H1 (cell line): ENCODE measurements at regions not wholly inside any gene's neighbourhood (a gene's known extent, or its start where the extent isn't known, plus 50 kb on each side); places are given as distances from the start of the nearest gene placed in this dataset.
"Not testable (repeated sequence)": the region's sequence is repeated elsewhere in the genome, so short reads cannot be mapped to it uniquely, and the experiment has no call there.

Experiments used
- BACH1 ChIP-seq: IDR thresholded peaks from 2 replicates; pipeline ENCODE4 v1.6.1; 2012; ENCODE audit warnings: low read length, improper control_type of control experiment
- CREB1 ChIP-seq: IDR thresholded peaks from 2 replicates; pipeline ENCODE4 v1.6.1; 2012; ENCODE audit warnings: inconsistent platforms
- EP300 ChIP-seq, 2 experiments: IDR thresholded peaks; 1 replicate in 1 of 2; 2 replicates in 1 of 2; pipeline ENCODE4 v1.6.1; 2011 to 2012; ENCODE audit warnings: low read depth in 2 of 2, low read length in 2 of 2, mild to moderate bottlenecking in 2 of 2, borderline replicate concordance in 1 of 2, inconsistent platforms in 1 of 2, moderate library complexity in 1 of 2
- GABPA ChIP-seq: IDR thresholded peaks from 2 replicates; pipeline ENCODE4 v1.6.1; 2011; ENCODE audit warnings: mild to moderate bottlenecking, low read length, moderate library complexity, borderline replicate concordance; ENCODE audit not compliant: insufficient read depth
- POLR2A ChIP-seq, 2 experiments: IDR thresholded peaks; 1 replicate in 1 of 2; 2 replicates in 1 of 2; pipeline ENCODE4 v1.6.1; 2011; ENCODE audit warnings: low read depth in 2 of 2, low read length in 2 of 2, mild to moderate bottlenecking in 2 of 2; ENCODE audit errors: control extremely low read depth in 1 of 2
- POLR2AphosphoS5 ChIP-seq: IDR thresholded peaks from 2 replicates; pipeline ENCODE4 v1.6.1; 2011; ENCODE audit warnings: low read depth, low read length
- RNF2 ChIP-seq: fragments of 200-900, 300-1000 bp; sonication (generic); IDR thresholded peaks from 2 replicates; pipeline ENCODE4 v1.7.1; 2016; ENCODE audit warnings: borderline replicate concordance, low read depth, mild to moderate bottlenecking, antibody characterized with exemption, low read length; ENCODE audit not compliant: poor library complexity, severe bottlenecking; ENCODE audit errors: missing control alignments
- TAF1 ChIP-seq: IDR thresholded peaks from 2 replicates; pipeline ENCODE4 v1.6.1; 2011; ENCODE audit warnings: mild to moderate bottlenecking, low read depth, low read length
- TF ChIP-seq, protein P1 (sequence below), 3 experiments: IDR thresholded peaks; 1 replicate in 2 of 3; 2 replicates in 1 of 3; pipeline versions ENCODE4 v1.5.1 to v1.6.1; 2011; ENCODE audit warnings: low read length in 3 of 3, mild to moderate bottlenecking in 3 of 3, inconsistent platforms in 2 of 3, low read depth in 1 of 3, moderate library complexity in 1 of 3; ENCODE audit not compliant: insufficient read depth in 1 of 3; ENCODE audit errors: control extremely low read depth in 1 of 3
- TF ChIP-seq, protein P2 (sequence below): IDR thresholded peaks from 2 replicates; pipeline ENCODE4 v1.6.1; 2012; ENCODE audit warnings: low read length, inconsistent platforms

DNA sequence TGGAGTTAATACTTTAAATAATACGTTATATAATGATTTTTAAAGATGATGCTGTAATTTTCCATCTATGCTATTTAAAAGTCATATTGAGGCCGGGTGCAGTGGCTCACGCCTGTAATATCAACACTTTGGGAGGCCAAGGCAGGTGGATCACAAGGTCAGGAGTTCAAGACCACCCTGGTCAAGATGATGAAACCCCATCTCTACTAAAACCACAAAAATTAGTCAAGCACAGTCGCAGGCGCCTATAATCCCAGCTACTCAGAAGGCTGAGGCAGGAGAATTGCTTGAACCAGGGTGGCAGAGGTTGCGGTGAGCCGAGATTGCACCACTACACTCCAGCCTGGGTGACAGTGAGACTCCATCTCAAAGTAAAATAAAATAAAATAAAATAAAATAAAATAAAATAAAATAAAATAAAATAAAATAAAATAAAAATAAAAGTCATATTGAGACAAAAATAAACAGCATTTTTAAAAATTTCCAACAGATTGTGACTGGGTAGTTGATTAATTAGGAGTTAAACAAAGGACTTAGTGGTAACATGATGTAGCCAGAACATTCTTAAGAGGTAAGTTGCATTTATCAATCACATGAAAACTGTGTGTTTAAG lies 73.1 kb upstream of the SEM1 start:
- not testable (repeated sequence) for TF ChIP-seq POLR2AphosphoS5; EP300 (IDR thresholded peaks at IDR 0.05; ENCODE audit: borderline replicate concordance in 1 of 2, low read depth in 2 of 2, low read length in 2 of 2); RNF2; GABPA; CREB1; BACH1; TAF1; POLR2A (IDR thresholded peaks at IDR 0.05; ENCODE audit: control extremely low read depth in 1 of 2, low read depth in 2 of 2, low read length in 2 of 2)
- TF ChIP-seq, protein P1, sequence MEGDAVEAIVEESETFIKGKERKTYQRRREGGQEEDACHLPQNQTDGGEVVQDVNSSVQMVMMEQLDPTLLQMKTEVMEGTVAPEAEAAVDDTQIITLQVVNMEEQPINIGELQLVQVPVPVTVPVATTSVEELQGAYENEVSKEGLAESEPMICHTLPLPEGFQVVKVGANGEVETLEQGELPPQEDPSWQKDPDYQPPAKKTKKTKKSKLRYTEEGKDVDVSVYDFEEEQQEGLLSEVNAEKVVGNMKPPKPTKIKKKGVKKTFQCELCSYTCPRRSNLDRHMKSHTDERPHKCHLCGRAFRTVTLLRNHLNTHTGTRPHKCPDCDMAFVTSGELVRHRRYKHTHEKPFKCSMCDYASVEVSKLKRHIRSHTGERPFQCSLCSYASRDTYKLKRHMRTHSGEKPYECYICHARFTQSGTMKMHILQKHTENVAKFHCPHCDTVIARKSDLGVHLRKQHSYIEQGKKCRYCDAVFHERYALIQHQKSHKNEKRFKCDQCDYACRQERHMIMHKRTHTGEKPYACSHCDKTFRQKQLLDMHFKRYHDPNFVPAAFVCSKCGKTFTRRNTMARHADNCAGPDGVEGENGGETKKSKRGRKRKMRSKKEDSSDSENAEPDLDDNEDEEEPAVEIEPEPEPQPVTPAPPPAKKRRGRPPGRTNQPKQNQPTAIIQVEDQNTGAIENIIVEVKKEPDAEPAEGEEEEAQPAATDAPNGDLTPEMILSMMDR (IDR thresholded peaks at IDR 0.05; ENCODE audit: control extremely low read depth in 1 of 3, insufficient read depth in 1 of 3, low read depth in 1 of 3, low read length in 3 of 3), result not testable (repeated sequence)
- TF ChIP-seq, protein P2, sequence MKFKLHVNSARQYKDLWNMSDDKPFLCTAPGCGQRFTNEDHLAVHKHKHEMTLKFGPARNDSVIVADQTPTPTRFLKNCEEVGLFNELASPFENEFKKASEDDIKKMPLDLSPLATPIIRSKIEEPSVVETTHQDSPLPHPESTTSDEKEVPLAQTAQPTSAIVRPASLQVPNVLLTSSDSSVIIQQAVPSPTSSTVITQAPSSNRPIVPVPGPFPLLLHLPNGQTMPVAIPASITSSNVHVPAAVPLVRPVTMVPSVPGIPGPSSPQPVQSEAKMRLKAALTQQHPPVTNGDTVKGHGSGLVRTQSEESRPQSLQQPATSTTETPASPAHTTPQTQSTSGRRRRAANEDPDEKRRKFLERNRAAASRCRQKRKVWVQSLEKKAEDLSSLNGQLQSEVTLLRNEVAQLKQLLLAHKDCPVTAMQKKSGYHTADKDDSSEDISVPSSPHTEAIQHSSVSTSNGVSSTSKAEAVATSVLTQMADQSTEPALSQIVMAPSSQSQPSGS, result not testable (repeated sequence)
